SHP77 treated with DMSO at 0.1 percent for 48 hours (cell line): ENCODE measurements at regions not wholly inside any gene's neighbourhood (a gene's known extent, or its start where the extent isn't known, plus 50 kb on each side); places are given as distances from the start of the nearest gene placed in this dataset.

Experiments used
- DNase-seq: peaks from one replicate; lab custom pipeline; 2025; lab: John Stamatoyannopoulos, UW

GRCh38 chr4:173924561-173924960 lies 358.9 kb downstream of the FBXO8 start:
- DNase-seq = no peak

- no peak for DNase-seq
Observed at GRCh38 chr4:173919861-173920260, 363.6 kb downstream of the FBXO8 start.

- DNase-seq = no peak
Observed at GRCh38 chr4:173919196-173919595, 364.3 kb downstream of the FBXO8 start.

GRCh38 chr4:173917255-173917960 lies 366.1 kb downstream of the FBXO8 start:
- DNase-seq = no peak

GRCh38 chr4:173913496-173913895 lies 370.0 kb downstream of the FBXO8 start:
- no peak for DNase-seq

- no peak for DNase-seq
Observed at GRCh38 chr4:173912384-173912783, 371.1 kb downstream of the FBXO8 start.

- DNase-seq = no peak
Observed at GRCh38 chr4:173910891-173911290, 372.6 kb downstream of the FBXO8 start.

- no peak for DNase-seq
Observed at GRCh38 chr4:173909294-173909693, 374.2 kb downstream of the FBXO8 start.

GRCh38 chr4:173899813-173900212 lies 369.8 kb upstream of the HAND2 start:
- DNase-seq = no peak

- DNase-seq = no peak
Observed at GRCh38 chr4:173891072-173891471, 361.0 kb upstream of the HAND2 start.

GRCh38 chr4:173883821-173884220 lies 353.8 kb upstream of the HAND2 start:
- no peak for DNase-seq

GRCh38 chr4:173880897-173881296 lies 350.9 kb upstream of the HAND2 start:
- no peak for DNase-seq

- DNase-seq = no peak
Observed at GRCh38 chr4:173879509-173879908, 349.5 kb upstream of the HAND2 start.

GRCh38 chr4:173878701-173879100 lies 348.7 kb upstream of the HAND2 start:
- DNase-seq = no peak

GRCh38 chr4:173871643-173872042 lies 341.6 kb upstream of the HAND2 start:
- no peak for DNase-seq

GRCh38 chr4:173866322-173867026 lies 336.4 kb upstream of the HAND2 start:
- no peak for DNase-seq

GRCh38 chr4:173862754-173863153 lies 332.7 kb upstream of the HAND2 start:
- DNase-seq = no peak

- no peak for DNase-seq
Observed at GRCh38 chr4:173860094-173860493, 330.1 kb upstream of the HAND2 start.

- DNase-seq = no peak
Observed at GRCh38 chr4:173859091-173859713, 329.2 kb upstream of the HAND2 start.

- no peak for DNase-seq
Observed at GRCh38 chr4:173858471-173858870, 328.4 kb upstream of the HAND2 start.

GRCh38 chr4:173857828-173858227 lies 327.8 kb upstream of the HAND2 start:
- DNase-seq = no peak

- no peak for DNase-seq
Observed at GRCh38 chr4:173855015-173855414, 325.0 kb upstream of the HAND2 start.

GRCh38 chr4:173852775-173853174 lies 322.7 kb upstream of the HAND2 start:
- DNase-seq = no peak
